ENCODE measurements at regions not wholly inside any gene's neighbourhood (a gene's known extent, or its start where the extent isn't known, plus 50 kb on each side); places are given as distances from the start of the nearest gene placed in this dataset.
"Not testable (repeated sequence)": the region's sequence is repeated elsewhere in the genome, so short reads cannot be mapped to it uniquely, and the experiment has no call there.

- H3K9me3 Mint-ChIP-seq: peaks cover 11% of the 10 kb centered on the region
- no peaks in the 10 kb centered on the region for H3K4me1 Mint-ChIP-seq (ENCODE audit: low read depth)
- H3K27ac Mint-ChIP-seq: no peak overlapping the region
- H3K36me3 Mint-ChIP-seq (ENCODE audit: low read depth): no peaks in the 10 kb centered on the region
- DNase-seq: no peak
- no peaks in the 10 kb centered on the region for H3K27me3 Mint-ChIP-seq
- no peak overlapping the region for H3K4me3 Mint-ChIP-seq
Measured at GRCh38 chr18:30674596-30674995, 367.9 kb downstream of the DSC3 start.

GRCh38 chr18:30672439-30672838 is 370.1 kb downstream of the DSC3 start:
- not testable (repeated sequence) for H3K27ac Mint-ChIP-seq; H3K36me3 Mint-ChIP-seq (ENCODE audit: low read depth); H3K4me1 Mint-ChIP-seq (ENCODE audit: low read depth); H3K27me3 Mint-ChIP-seq; DNase-seq; H3K4me3 Mint-ChIP-seq
- H3K9me3 Mint-ChIP-seq: peaks cover 16% of the 10 kb centered on the region

- Mint-ChIP-seq H3K4me1 (ENCODE audit: low read depth) (no peaks in the 10 kb centered on the region), H3K36me3 (ENCODE audit: low read depth) (no peaks in the 10 kb centered on the region), H3K27me3 (no peaks in the 10 kb centered on the region), H3K4me3 (no peak overlapping the region), H3K9me3 (peaks cover 25% of the 10 kb centered on the region), H3K27ac (no peak overlapping the region)
- DNase-seq: no peak
Measured at GRCh38 chr18:30658306-30658705, 384.2 kb downstream of the DSC3 start.

GRCh38 chr18:30652387-30652786 is 390.2 kb downstream of the DSC3 start:
- no peaks in the 10 kb centered on the region for H3K27me3 Mint-ChIP-seq
- H3K36me3 Mint-ChIP-seq (ENCODE audit: low read depth): no peaks in the 10 kb centered on the region
- H3K4me1 Mint-ChIP-seq (ENCODE audit: low read depth): no peaks in the 10 kb centered on the region
- no peak overlapping the region for H3K27ac Mint-ChIP-seq
- H3K9me3 Mint-ChIP-seq: peaks cover 2% of the 10 kb centered on the region
- H3K4me3 Mint-ChIP-seq: no peak overlapping the region
- no peak for DNase-seq

- Mint-ChIP-seq H3K4me1 (ENCODE audit: low read depth) (no peaks in the 10 kb centered on the region), H3K27ac (no peak overlapping the region), H3K4me3 (no peak overlapping the region), H3K36me3 (ENCODE audit: low read depth) (no peaks in the 10 kb centered on the region), H3K27me3 (no peaks in the 10 kb centered on the region), H3K9me3 (peaks cover 4% of the 10 kb centered on the region)
- DNase-seq: no peak
Measured at GRCh38 chr18:30650499-30650898, 392.0 kb downstream of the DSC3 start.

- Mint-ChIP-seq H3K9me3 (peaks cover 14% of the 10 kb centered on the region), H3K27me3 (no peaks in the 10 kb centered on the region), H3K27ac (no peak overlapping the region), H3K36me3 (ENCODE audit: low read depth) (no peaks in the 10 kb centered on the region), H3K4me1 (ENCODE audit: low read depth) (no peaks in the 10 kb centered on the region), H3K4me3 (no peak overlapping the region)
- no peak for DNase-seq
Measured at GRCh38 chr18:30644158-30644557, 398.4 kb downstream of the DSC3 start.

GRCh38 chr18:30639361-30639760 is 403.2 kb downstream of the DSC3 start:
- no peak overlapping the region for H3K27ac Mint-ChIP-seq
- no peak overlapping the region for H3K4me3 Mint-ChIP-seq
- no peaks in the 10 kb centered on the region for H3K27me3 Mint-ChIP-seq
- no peak for DNase-seq
- peaks cover 20% of the 10 kb centered on the region for H3K9me3 Mint-ChIP-seq
- H3K4me1 Mint-ChIP-seq (ENCODE audit: low read depth): no peaks in the 10 kb centered on the region
- H3K36me3 Mint-ChIP-seq (ENCODE audit: low read depth): no peaks in the 10 kb centered on the region

GRCh38 chr18:30634249-30634648 is 408.3 kb downstream of the DSC3 start:
- Mint-ChIP-seq H3K27me3 (no peaks in the 10 kb centered on the region), H3K4me3 (no peak overlapping the region), H3K36me3 (ENCODE audit: low read depth) (no peaks in the 10 kb centered on the region), H3K9me3 (peaks cover 9% of the 10 kb centered on the region), H3K27ac (no peak overlapping the region), H3K4me1 (ENCODE audit: low read depth) (no peaks in the 10 kb centered on the region)
- no peak for DNase-seq

GRCh38 chr18:30632071-30632698 is 410.4 kb downstream of the DSC3 start:
- DNase-seq: no peak
- no peak overlapping the region for H3K27ac Mint-ChIP-seq
- no peaks in the 10 kb centered on the region for H3K36me3 Mint-ChIP-seq (ENCODE audit: low read depth)
- no peaks in the 10 kb centered on the region for H3K27me3 Mint-ChIP-seq
- H3K4me3 Mint-ChIP-seq: no peak overlapping the region
- no peaks in the 10 kb centered on the region for H3K4me1 Mint-ChIP-seq (ENCODE audit: low read depth)
- H3K9me3 Mint-ChIP-seq: peaks cover 8% of the 10 kb centered on the region

- Mint-ChIP-seq H3K4me3 (no peak overlapping the region), H3K4me1 (ENCODE audit: low read depth) (no peaks in the 10 kb centered on the region), H3K36me3 (ENCODE audit: low read depth) (no peaks in the 10 kb centered on the region), H3K9me3 (peaks cover 27% of the 10 kb centered on the region), H3K27me3 (no peaks in the 10 kb centered on the region), H3K27ac (no peak overlapping the region)
- DNase-seq: no peak
Measured at GRCh38 chr18:30625961-30626360, 416.6 kb downstream of the DSC3 start.

GRCh38 chr18:30623401-30624065 is 419.0 kb downstream of the DSC3 start:
- peaks cover 31% of the 10 kb centered on the region for H3K9me3 Mint-ChIP-seq
- no peaks in the 10 kb centered on the region for H3K36me3 Mint-ChIP-seq (ENCODE audit: low read depth)
- no peak overlapping the region for H3K4me3 Mint-ChIP-seq
- H3K27me3 Mint-ChIP-seq: no peaks in the 10 kb centered on the region
- no peak overlapping the region for H3K27ac Mint-ChIP-seq
- no peaks in the 10 kb centered on the region for H3K4me1 Mint-ChIP-seq (ENCODE audit: low read depth)
- no peak for DNase-seq

GRCh38 chr18:30622635-30623034 is 419.9 kb downstream of the DSC3 start:
- Mint-ChIP-seq H3K4me1 (ENCODE audit: low read depth) (no peaks in the 10 kb centered on the region), H3K27ac (no peak overlapping the region), H3K4me3 (no peak overlapping the region), H3K36me3 (ENCODE audit: low read depth) (no peaks in the 10 kb centered on the region), H3K9me3 (peaks cover 30% of the 10 kb centered on the region), H3K27me3 (no peaks in the 10 kb centered on the region)
- no peak for DNase-seq

GRCh38 chr18:30622104-30622503 is 420.4 kb downstream of the DSC3 start:
- Mint-ChIP-seq H3K9me3 (peaks cover 30% of the 10 kb centered on the region), H3K27ac (no peak overlapping the region)

GRCh38 chr18:30618567-30618966 is 424.0 kb downstream of the DSC3 start:
- H3K27ac Mint-ChIP-seq: no peak overlapping the region

More at GRCh38 chr18:30622104-30622503, 420.4 kb downstream of the DSC3 start:
- H3K4me1 Mint-ChIP-seq (ENCODE audit: low read depth): no peaks in the 10 kb centered on the region
- no peak overlapping the region for H3K4me3 Mint-ChIP-seq
- no peaks in the 10 kb centered on the region for H3K27me3 Mint-ChIP-seq
- H3K36me3 Mint-ChIP-seq (ENCODE audit: low read depth): no peaks in the 10 kb centered on the region
- DNase-seq: no peak

GRCh38 chr18:30616414-30616813 is 426.1 kb downstream of the DSC3 start:
- Mint-ChIP-seq H3K27ac (no peak overlapping the region), H3K9me3 (peaks cover 12% of the 10 kb centered on the region), H3K4me1 (ENCODE audit: low read depth) (no peaks in the 10 kb centered on the region), H3K4me3 (no peak overlapping the region), H3K27me3 (no peaks in the 10 kb centered on the region), H3K36me3 (ENCODE audit: low read depth) (no peaks in the 10 kb centered on the region)
- DNase-seq: no peak

More at GRCh38 chr18:30618567-30618966, 424.0 kb downstream of the DSC3 start:
- peaks cover 14% of the 10 kb centered on the region for H3K9me3 Mint-ChIP-seq
- H3K4me1 Mint-ChIP-seq (ENCODE audit: low read depth): no peaks in the 10 kb centered on the region
- no peaks in the 10 kb centered on the region for H3K27me3 Mint-ChIP-seq
- H3K36me3 Mint-ChIP-seq (ENCODE audit: low read depth): no peaks in the 10 kb centered on the region
- DNase-seq: no peak
- H3K4me3 Mint-ChIP-seq: no peak overlapping the region
